ENCODE measurements at regions not wholly inside any gene's neighbourhood (a gene's known extent, or its start where the extent isn't known, plus 50 kb on each side); places are given as distances from the start of the nearest gene placed in this dataset.

- no peak overlapping the region for H3K4me2 ChIP-seq (ENCODE audit: low read length)
- DNase-seq (ENCODE audit: low spot score): no peak
- H4K20me1 ChIP-seq (ENCODE audit: insufficient read depth, low read length): no peaks in the 10 kb centered on the region
- no peaks in the 10 kb centered on the region for H3K79me2 ChIP-seq (ENCODE audit: insufficient read depth, low read depth, low read length)
- no peak overlapping the region for H3K27ac ChIP-seq (ENCODE audit: low read depth, low read length, poor library complexity, severe bottlenecking)
- no peak for TF ChIP-seq EZH2phosphoT487 (IDR thresholded peaks at IDR 0.05; ENCODE audit: borderline replicate concordance, low read depth, low read length)
- no peak for TF ChIP-seq CTCF (conservative IDR thresholded peaks at IDR 0.05; ENCODE audit: low read length)
- H3K4me3 ChIP-seq (ENCODE audit: low read depth, low read length, poor library complexity, severe bottlenecking): no peak overlapping the region
- no peaks in the 10 kb centered on the region for H3K9me3 ChIP-seq (ENCODE audit: low read length)
- no peaks in the 10 kb centered on the region for H3K9me2 ChIP-seq (ENCODE audit: insufficient read depth, low read length)
- ChIA-PET CTCF (ENCODE audit: unreplicated experiment) (no interaction called here), POLR2A (interaction anchor here (1.0 kb wide), 2 partner anchors 12 to 13 kb away, joined by 3 read pairs; no protein-coding TSS in a partner anchor)
- no peak overlapping the region for H2AFZ ChIP-seq (ENCODE audit: low read length)
- intact Hi-C loops (cut with micrococcal nuclease; ENCODE audit: unreplicated experiment): no loop called here
- H3K4me1 ChIP-seq (ENCODE audit: insufficient read depth, low read length, poor library complexity, severe bottlenecking): no peaks in the 10 kb centered on the region
- H3K36me3 ChIP-seq (ENCODE audit: insufficient read depth, low read length): no peaks in the 10 kb centered on the region
- BruUV-seq (replicated peaks): no TSS peak
These were observed 557.7 kb upstream of the TNP1 start for GRCh38 chr2:217417536-217417935.

GRCh38 chr2:217415316-217415715, 555.5 kb upstream of the TNP1 start:
- H3K79me2 ChIP-seq (ENCODE audit: insufficient read depth, low read depth, low read length): no peaks in the 10 kb centered on the region
- H3K27ac ChIP-seq (ENCODE audit: low read depth, low read length, poor library complexity, severe bottlenecking): no peak overlapping the region
- ChIA-PET CTCF (ENCODE audit: unreplicated experiment) (no interaction called here), POLR2A (no interaction called here)
- TF ChIP-seq CTCF (conservative IDR thresholded peaks at IDR 0.05; ENCODE audit: low read length): no peak
- no peak for TF ChIP-seq EZH2phosphoT487 (IDR thresholded peaks at IDR 0.05; ENCODE audit: borderline replicate concordance, low read depth, low read length)
- H3K4me1 ChIP-seq (ENCODE audit: insufficient read depth, low read length, poor library complexity, severe bottlenecking): no peaks in the 10 kb centered on the region
- intact Hi-C loops (cut with micrococcal nuclease; ENCODE audit: unreplicated experiment): no loop called here
- no peak overlapping the region for H3K4me3 ChIP-seq (ENCODE audit: low read depth, low read length, poor library complexity, severe bottlenecking)
- H4K20me1 ChIP-seq (ENCODE audit: insufficient read depth, low read length): no peaks in the 10 kb centered on the region
- H2AFZ ChIP-seq (ENCODE audit: low read length): no peak overlapping the region
- no peak overlapping the region for H3K4me2 ChIP-seq (ENCODE audit: low read length)
- no peaks in the 10 kb centered on the region for H3K36me3 ChIP-seq (ENCODE audit: insufficient read depth, low read length)
- no TSS peak for BruUV-seq (replicated peaks)
- no peak for DNase-seq (ENCODE audit: low spot score)
- H3K9me2 ChIP-seq (ENCODE audit: insufficient read depth, low read length): no peaks in the 10 kb centered on the region
- no peaks in the 10 kb centered on the region for H3K9me3 ChIP-seq (ENCODE audit: low read length)

- Histone ChIP-seq H3K4me3 (ENCODE audit: low read depth, low read length, poor library complexity, severe bottlenecking) (no peak overlapping the region), H2AFZ (ENCODE audit: low read length) (no peak overlapping the region), H3K27ac (ENCODE audit: low read depth, low read length, poor library complexity, severe bottlenecking) (no peak overlapping the region), H3K4me2 (ENCODE audit: low read length) (no peak overlapping the region), H4K20me1 (ENCODE audit: insufficient read depth, low read length) (no peaks in the 10 kb centered on the region), H3K4me1 (ENCODE audit: insufficient read depth, low read length, poor library complexity, severe bottlenecking) (no peaks in the 10 kb centered on the region), H3K79me2 (ENCODE audit: insufficient read depth, low read depth, low read length) (no peaks in the 10 kb centered on the region), H3K9me3 (ENCODE audit: low read length) (no peaks in the 10 kb centered on the region), H3K9me2 (ENCODE audit: insufficient read depth, low read length) (no peaks in the 10 kb centered on the region), H3K36me3 (ENCODE audit: insufficient read depth, low read length) (no peaks in the 10 kb centered on the region)
- intact Hi-C loops (cut with micrococcal nuclease; ENCODE audit: unreplicated experiment): no loop called here
- CTCF ChIA-PET (ENCODE audit: unreplicated experiment): no interaction called here
- no TSS peak for BruUV-seq (replicated peaks)
- no peak for DNase-seq (ENCODE audit: low spot score)
- POLR2A ChIA-PET: no interaction called here
- TF ChIP-seq EZH2phosphoT487 (IDR thresholded peaks at IDR 0.05; ENCODE audit: borderline replicate concordance, low read depth, low read length): no peak
- no peak for TF ChIP-seq CTCF (conservative IDR thresholded peaks at IDR 0.05; ENCODE audit: low read length)
These were observed 554.6 kb upstream of the TNP1 start for GRCh38 chr2:217414429-217414828.
